DMS153 treated with DMSO at 0.1 percent for 48 hours (cell line): ENCODE measurements at regions not wholly inside any gene's neighbourhood (a gene's known extent, or its start where the extent isn't known, plus 50 kb on each side); places are given as distances from the start of the nearest gene placed in this dataset.

Source experiments
- DNase-seq: peaks from one replicate; lab custom pipeline; 2025; ENCODE audit not compliant: unreplicated experiment; lab: John Stamatoyannopoulos, UW

DNA sequence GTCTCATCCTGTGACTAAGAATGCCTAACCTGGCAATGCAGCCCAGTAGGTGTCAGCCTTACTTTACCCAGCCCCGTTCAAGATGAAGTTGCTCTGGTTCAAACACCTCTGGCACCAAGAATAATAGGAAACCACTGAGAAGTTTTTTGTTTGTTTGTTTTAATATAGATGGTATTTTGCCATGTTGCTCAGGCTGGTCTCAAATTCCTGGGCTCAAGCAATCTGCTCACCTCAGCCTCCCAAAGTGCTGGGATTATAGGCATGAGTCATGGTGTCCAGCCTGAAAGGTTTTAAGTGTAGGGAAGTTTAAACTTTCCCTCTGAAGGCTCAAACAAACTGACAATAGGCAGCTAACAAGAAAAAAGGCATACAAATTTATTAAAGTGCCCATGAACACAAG lies 51.2 kb upstream of the ABCC4 start:
- no peak for DNase-seq

DNA sequence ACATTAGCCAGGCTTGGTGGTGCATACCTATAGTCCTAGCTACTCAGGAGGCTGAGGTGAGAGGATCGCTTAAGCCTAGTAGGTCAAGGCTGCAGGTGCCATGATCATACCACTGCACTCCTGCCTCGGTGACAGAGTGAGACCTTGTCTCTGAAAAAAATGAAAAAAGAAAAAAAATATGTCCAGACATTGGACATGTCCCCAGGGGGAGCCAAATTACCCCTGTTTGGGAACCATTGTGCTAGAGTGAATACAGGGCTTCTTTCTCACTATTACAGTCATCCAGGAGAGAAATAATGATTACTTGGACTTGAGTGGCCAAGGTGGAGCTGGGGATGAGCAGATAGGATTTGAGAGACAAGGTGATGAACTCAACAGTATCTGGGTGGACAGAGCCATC lies 52.9 kb upstream of the ABCC4 start:
- DNase-seq = no peak

DNA sequence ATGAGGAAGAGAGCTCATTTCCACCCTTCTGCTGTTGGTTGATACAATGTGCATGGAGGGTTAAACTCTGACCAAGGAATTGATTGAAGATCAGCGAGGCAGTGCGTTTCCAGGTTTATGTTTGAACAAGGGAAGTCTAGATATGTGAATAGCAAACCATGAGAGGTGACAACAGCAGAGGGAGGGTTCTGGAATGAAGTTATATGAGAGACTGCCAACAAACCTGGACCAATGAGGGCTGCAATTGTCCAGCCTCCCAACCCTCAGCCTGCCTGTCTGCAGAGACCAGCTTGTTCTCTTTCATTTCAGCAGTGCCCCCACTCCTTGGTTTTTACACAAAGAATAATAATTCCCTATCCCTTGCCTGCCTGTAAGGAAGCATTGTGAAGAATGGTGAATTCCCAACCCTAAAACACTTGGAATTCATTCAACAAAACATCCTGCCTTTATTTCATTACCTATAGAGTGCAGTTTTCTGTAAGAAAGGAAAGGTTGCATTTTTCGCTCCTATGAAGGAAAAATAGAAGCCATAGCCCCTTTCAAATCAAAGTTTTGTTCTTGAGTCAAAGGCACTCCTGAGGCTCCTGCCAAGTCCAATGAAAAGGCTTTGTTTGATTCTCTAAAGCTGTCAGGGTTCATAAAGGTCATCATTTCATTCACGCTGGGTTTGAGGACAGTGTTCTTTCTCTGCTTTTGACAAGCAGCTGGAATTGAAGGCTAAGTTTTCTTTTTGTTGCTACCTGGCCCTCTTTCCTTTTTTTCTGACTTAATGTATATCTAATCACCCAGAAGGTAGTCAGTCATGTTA lies 53.6 kb upstream of the ABCC4 start:
- DNase-seq = no peak

DNA sequence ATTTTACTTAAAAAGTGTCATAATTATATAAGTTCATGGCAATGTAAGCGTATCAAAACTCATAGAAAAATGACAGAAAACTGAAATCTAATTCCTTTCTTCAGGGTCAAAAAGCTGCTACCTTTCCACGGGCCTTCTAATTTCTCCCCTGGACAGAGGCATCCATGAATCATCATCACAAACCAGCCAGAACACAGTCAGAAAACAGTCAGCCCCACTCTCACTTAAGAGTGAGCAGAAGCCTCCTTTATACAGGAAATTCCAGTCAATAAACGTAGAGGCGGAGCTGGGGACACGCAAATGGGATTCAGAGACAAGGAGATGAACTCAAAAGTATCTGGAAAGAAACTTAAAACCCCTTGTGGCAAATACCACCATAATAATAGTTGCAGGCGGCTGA lies 54.2 kb upstream of the ABCC4 start:
- no peak for DNase-seq

DNA sequence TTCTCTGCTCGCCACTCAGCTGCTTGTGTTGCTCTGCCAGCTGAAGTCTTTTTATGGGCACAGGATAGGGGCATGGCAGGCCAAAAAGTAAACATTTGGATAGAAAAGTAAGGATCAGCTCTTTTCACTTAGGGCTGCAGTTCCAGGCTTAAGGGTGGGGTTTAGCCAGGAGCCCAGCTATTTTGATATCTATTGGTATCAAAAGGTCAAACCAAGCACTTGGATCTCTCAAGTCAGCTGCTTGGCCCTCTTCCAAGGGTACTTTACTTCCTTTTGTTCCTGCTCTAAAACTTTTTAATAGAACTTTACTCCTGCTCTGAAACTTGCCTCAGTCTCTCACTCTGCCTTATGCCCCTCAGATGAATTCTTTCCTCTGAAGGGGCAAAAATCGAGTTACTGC lies 55.7 kb upstream of the ABCC4 start:
- DNase-seq = no peak

DNA sequence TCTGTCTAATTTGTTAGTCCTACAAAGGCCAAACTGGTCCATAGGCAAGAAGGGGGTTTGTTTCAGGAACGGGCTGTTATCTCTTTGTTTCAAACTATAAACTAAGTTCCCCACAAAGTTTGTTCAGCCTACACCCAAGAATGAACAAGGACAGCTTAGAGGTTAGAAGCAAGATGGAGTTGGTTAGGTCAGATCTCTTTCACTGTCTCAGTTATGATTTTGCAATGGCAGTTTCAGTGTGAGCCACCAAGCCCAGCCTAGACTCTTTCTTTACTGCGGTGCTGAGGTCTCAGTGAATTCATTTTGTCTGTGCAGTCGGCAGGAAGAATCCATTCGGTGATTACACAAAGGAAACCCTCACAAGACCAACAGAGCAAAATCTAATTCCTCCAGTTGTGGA lies 56.6 kb upstream of the ABCC4 start:
- no peak for DNase-seq

DNA sequence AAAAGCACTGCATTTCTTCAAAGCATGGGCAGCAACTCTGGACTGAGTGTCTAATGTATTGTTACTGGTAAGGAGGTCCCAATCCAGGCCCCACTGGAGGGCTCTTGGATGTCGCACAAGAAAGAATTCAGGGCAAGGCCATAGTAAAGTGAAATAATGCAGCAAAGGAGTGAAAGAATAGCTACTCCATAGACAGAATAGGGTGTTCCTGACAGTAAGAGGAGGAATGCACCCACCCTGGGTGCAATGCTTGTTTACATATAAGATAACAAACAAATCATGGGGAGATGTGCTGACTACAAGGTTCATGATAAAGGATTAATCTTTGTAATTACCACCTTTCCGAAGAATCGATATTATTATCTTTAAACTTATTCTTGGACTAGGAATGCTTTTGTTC lies 58.8 kb upstream of the ABCC4 start:
- no peak for DNase-seq

DNA sequence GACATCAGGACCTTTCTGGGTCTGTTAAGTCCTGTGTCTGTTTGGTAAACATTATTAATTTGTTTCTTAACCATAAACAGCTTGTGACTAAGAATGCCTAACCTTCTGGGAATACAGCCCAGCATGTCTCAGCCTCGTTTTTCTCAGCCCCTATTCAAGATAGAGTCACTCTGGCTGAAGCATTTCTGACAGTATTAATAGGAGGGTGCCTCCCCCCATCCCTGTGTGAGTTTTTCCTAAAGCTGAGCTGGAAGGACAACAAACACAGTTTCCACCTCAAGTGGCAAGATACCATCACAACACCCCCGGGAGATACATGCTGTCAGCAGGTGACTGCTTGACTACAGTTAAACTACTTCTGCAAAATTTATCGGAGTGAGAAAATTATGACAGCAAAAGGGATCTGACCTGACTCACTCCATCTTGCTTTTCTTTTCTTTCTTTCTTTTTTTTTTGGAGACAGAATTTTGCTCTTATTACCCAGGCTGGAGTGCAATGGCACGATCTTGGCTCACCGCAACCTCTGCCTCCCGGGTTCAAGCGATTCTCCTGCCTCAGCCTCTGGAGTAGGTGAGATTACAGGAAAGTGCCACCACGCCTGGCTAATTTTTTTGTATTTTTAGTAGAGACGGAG lies 59.3 kb upstream of the ABCC4 start:
- no peak for DNase-seq

DNA sequence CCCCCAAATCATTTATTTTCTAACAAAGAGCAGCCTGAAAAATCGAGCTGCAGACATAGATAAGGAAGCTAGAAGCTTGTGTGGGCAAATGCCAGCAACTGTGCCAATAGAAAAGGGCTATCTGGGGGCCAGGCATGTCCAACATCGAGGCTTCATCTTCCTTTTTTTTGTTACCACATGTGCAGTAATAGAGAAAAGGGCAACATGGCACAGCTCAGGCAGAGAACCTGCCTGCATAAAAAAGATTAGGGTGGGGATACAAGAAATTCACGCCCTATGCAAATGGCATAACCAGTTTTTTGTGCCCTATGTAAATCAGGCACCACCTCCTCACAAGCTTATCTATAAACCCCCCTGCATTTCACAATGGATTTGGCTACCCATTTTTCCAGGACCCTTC lies 60.4 kb upstream of the ABCC4 start:
- DNase-seq = no peak

DNA sequence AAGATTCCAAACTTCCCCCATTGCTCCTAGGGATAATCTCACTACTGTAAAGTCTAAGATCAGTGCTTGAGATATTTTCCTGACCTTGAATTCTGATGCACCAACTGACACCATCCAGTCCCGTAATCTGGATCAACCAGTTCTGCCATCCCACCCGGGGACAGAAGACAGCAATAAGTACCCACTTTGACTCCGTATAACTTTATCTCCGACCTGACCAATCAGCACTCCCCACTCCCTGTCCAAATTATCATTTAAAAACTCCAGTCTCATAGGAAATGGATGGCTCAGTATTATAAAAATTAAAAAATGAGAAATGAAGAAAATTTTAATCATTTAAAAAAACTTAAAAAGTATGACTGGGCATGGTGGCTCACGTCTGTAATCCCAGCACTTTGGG lies 61.4 kb upstream of the ABCC4 start:
- DNase-seq = no peak

DNA sequence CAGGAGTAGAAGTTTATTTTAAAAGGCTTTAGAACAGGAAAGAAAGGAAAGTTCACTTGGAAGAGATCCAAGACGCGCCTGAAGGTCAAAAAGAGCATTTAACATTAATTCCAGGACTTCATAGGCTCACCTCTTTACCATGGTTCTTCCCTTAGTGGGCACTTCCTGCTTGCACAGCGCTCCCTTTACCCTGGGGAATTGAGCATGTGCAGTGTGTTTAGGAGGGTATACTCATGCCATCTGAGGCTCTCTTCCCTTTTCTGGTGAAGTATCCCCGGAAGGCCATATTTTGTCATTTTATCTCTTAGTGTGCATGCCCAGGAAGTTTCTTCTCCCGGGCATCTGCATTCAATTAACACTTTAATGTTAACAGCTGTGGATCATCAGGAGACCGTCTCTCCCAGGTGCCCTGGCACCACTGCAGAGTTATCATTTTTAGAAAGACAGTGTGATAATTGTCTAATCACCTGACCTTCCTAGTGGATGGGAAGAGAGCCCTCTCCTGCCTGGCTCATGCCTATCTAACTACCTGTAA lies 66.1 kb upstream of the ABCC4 start:
- peak; percentile 38 for DNase-seq

DNA sequence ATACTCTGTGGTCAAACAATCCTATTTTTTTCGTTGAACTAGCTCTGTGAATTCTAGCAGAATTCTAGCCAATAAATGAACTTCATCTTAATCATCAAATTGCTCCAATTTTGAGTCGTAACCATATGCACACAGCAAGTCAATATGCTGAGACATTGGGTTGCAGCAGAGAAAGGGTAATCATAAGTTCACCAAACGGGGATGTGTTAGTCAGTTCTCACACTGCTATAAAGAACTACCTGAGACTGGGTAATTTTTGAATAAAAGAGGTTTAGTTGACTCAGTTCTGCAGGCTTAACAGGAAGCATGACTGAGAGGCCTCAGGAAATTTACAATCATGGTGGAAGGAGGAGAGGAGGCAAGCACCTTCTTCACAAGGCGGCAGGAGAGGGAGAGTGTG lies 67.7 kb upstream of the ABCC4 start:
- no peak for DNase-seq

DNA sequence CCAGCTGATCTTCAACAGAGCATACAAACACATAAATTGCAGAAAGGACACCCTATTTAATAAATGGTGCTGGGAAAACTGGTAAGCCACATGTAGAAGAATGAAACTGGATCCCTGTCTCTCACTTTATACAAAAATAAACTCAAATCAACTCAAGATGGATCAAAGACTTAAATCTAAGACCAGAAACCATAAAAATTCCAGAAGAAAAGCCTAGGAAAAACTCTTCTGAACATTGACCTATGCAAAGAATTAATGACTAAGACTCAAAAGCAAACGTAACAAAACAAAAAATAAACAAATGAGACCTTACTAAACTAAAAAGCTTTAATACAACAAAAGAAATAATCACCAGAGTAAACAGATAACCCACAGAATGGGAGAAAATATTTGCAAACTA lies 74.5 kb upstream of the ABCC4 start:
- DNase-seq = no peak

DNA sequence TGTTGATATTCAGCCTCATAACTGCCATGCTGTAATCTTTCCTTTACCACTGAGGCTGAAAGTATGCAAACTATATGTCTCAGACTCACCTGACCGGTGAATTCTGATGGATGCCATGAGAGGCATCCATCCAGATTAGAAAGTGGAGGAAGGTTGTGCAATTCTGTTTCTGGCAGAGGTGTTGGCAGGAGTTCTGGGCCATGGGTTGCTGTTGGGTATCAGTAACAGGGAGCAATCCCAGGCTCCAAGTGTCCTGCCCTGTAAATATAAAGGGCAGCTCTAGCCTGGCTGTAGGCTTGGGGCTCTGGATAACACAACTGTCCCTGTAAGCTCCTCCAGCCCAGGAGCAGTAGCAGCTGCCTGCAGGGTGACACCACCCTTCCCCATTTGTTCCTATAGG lies 77.4 kb upstream of the ABCC4 start:
- no peak for DNase-seq

DNA sequence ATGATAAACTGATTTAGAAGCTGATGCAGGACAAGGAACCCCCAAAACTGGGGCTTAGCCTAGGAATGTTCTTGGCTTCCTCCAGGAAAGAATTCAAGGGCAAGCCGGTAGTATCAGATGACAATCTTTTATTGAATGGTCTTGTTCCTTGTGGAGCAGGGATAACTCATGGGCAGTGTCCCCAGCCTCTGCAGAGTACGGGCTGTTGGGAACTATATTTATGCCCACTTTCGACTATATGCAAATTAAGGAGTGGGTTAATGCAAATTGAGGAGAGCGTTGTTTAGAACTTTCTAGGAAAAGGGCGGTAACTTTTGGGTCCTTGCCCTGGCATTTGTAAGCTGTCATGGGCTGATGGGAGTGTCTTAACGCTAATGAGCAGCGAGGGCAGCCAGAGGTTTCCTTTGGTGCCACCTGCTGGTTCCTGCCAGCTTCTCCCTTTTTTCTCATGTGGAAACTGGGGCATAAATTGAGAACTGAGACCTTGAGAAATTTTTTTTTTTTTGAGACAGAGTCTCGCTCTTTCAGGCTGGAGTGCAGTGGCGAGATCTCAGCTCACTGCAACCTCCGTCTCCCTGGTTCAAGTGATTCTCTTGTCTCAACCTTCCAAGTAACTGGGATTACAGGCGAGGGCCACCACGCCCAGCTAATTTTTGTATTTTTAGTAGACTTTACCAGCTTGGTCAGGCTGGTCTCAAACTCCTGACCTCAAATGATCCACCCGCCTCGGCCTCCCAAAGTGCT lies 79.4 kb upstream of the ABCC4 start:
- DNase-seq = peak; percentile 55

DNA sequence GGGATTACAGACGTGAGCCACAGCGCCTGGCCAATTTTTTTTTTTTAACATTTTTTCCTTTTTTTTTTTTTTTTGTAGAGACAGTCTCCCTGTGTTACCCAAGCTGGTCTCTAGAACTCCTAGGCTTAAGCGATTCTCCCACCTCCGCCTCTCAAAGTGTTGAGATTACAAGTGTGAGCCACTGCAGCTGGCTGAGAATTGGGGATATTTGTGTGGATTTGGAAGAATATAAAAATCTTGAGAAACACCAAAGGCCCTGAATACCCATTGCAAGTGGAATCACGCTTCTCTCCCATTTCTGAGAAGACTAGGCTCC lies 79.9 kb upstream of the ABCC4 start:
- no peak for DNase-seq

DNA sequence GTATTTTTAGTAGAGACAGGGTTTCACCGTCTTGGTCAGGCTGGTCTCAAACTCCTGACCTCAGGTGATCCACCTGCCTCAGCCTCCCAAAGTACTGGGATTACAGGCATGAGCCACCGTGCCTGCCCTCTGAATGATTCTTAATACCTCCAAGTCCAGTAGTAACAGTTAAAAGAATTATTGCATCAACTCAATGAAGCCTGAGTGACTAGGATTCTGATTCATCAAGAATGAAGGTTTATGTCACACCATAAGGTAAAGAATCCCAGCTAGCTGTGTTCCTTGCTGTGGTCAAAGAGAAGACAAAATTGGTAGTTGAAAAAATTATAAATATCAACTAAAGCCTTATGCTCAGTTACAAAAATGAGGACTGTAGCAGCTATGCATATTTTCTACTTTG lies 81.2 kb upstream of the ABCC4 start:
- DNase-seq = no peak

DNA sequence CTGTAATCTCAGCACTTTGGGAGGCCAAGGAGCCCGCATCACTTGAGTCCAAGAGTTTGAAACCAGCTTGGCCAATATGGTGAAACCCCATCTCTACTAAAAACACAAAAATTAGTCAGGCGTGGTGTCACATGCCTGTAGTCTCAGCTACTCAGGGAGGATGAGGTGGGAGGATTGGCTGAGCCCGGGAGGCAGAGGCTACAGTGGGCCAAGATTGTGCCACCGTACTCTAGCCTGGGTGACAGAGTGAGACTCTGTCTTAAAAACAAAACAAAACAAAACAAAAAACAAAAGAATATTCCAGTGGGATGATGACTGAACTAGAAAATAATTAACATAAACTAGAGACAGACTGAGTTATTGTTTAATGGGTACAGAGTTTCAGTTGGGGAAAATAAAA lies 81.7 kb upstream of the ABCC4 start:
- no peak for DNase-seq

DNA sequence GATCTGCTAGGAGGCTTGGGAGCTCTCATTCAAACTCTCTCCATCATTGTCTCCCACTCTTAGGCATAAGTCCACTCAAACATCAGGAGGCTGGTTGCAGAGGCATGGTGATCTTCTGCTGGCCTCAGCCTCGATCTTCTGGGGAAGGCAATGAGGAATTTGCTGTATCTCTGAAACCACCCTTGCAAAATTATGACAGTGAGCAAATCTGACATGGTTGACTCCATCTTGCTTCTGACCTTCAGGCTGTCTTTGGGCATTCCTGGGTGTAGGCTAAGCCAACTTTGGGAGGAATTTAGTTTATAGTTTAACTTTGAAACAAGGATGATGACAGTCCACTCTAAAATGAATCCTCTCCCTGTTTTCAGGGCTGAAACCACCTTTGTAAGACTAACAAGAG lies 84.1 kb upstream of the ABCC4 start:
- DNase-seq = no peak

DNA sequence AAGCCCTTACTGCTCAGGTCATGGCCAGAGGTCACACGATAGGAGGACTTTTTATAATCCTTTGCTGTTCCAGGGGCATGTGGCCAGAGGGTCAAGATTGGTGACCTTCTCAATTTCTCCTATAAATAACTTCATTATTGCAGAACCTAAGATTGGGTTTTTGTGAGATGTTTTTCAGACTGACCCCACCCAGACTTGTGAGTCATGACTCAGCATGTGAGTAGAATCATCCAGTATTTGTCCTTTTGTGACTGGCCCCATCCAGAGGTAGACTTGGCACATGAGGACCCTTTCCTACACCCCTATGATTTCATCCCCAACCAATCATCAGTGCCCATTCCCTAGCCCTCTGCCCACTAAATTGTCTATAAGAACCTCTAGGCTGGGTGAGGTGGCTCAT lies 84.5 kb upstream of the ABCC4 start:
- no peak for DNase-seq

DNA sequence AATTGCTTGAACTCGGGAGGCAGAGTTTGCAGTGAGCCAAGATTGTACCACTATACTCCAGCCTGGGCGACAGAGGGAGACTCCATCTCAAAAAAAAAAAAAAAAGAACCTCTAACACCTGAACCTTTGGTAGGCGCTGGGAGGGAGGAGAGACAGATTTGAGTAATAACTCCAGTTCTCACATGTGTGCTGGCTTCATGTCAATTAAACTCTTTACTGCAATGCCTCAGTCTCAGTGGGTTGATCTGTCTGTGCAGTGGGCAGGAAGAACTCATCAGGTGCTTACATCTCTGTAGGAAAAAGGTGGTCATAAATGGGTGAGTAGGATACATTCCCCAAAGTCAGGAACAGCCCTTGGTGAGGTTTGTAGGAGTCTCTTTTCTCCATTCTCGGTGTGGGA lies 85.1 kb upstream of the ABCC4 start:
- DNase-seq = no peak

DNA sequence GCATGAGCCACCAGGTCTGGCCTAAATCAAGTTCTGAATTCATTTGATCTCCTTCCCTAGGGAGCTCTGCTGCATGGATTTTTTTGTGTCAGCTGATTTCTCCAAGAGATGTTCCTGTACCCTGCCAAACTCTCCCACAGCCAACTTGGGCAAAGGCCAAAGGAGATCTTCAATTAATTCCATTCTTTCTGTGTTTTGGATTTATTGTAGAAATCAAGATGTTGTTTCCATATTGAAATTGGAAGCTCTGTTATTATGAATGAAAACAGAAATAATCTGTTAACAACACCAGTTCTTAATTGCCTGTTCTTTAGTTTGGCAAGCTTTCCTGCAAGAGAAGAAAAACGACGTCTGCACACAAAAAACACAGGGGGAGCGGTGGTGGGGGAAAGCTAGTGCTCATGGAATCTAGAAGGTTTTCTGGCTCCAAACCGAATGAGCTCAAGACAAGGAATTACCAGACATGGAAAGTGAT lies 86.5 kb upstream of the ABCC4 start:
- no peak for DNase-seq
